ENCODE measurements at regions not wholly inside any gene's neighbourhood (a gene's known extent, or its start where the extent isn't known, plus 50 kb on each side); places are given as distances from the start of the nearest gene placed in this dataset.

DNA sequence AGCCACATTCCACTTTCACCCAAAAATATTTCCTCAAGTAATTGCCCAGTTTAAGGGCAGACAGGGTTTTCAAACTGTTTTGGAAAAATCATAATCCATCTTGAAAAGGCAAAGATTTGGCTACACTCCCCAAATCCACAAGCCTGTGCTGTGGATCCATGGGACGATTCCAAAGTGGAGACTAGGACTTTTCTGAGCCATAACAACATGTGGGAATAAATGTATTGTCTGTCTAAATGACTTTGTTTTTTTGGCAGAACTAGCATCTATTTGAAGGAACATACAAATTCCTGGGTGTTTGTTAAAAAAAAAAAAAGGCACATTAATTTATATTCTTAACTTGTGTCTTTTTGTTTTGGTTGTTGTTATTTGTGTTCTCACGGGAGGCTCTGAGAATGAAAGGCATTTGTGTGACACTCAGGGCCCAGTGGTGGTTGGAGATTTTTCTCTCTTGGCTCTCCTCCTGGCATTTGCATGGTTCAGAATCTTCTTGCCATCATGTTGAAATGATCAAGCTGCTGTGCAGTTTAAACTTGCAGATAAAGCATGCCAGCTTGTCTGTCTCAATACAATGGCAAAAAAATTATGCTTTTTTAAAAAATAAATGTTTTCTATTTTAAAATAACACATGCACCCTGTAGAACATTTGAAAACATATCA lies 277.4 kb downstream of the EN1 start:
- Mint-ChIP-seq H3K36me3 (ENCODE audit: low read depth) (no peaks in the 10 kb centered on the region), H3K27ac (no peak overlapping the region), H3K9me3 (ENCODE audit: low read depth) (no peaks in the 10 kb centered on the region), H3K27me3 (peaks cover 8% of the 10 kb centered on the region), H3K4me3 (no peak overlapping the region), H3K4me1 (no peaks in the 10 kb centered on the region)
- ChIA-PET POLR2A (no interaction called here), CTCF (no interaction called here)
- DNase-seq (no peak), ATAC-seq (no peak)
- intact Hi-C loops (cut with DNase I, micrococcal nuclease), result no loop called here

DNA sequence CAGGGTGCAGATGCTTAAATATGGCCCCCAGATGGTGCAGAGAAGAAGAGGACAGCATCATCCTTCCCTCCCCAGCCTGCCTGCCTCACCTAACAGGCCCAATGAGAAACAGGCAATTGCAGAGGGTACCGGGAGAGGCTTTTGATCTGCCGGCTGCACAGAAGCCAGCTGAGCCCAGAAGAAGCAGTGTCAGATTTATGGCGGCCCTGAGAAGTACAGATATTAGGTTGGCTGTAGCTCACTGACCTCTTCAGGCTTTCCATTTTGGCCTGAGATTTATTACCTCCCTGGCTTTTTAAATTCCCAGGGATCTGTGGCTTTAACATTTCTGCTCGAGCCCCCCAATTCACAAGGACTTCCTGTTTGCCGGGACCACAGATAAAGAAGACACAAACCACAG lies 278.7 kb downstream of the EN1 start:
- H3K27ac Mint-ChIP-seq, result no peak overlapping the region
- ChIA-PET CTCF (interaction anchor here (0.6 kb wide), 1 partner anchor 437 kb away, joined by 3 read pairs; no protein-coding TSS in a partner anchor), POLR2A (no interaction called here)
- no peaks in the 10 kb centered on the region for H3K4me1 Mint-ChIP-seq
- peaks cover 9% of the 10 kb centered on the region for H3K27me3 Mint-ChIP-seq
- no peak for ATAC-seq
- H3K36me3 Mint-ChIP-seq (ENCODE audit: low read depth), result no peaks in the 10 kb centered on the region
- no peaks in the 10 kb centered on the region for H3K9me3 Mint-ChIP-seq (ENCODE audit: low read depth)
- H3K4me3 Mint-ChIP-seq, result no peak overlapping the region
- no peak for DNase-seq
- intact Hi-C loops (cut with DNase I, micrococcal nuclease), result no loop called here

DNA sequence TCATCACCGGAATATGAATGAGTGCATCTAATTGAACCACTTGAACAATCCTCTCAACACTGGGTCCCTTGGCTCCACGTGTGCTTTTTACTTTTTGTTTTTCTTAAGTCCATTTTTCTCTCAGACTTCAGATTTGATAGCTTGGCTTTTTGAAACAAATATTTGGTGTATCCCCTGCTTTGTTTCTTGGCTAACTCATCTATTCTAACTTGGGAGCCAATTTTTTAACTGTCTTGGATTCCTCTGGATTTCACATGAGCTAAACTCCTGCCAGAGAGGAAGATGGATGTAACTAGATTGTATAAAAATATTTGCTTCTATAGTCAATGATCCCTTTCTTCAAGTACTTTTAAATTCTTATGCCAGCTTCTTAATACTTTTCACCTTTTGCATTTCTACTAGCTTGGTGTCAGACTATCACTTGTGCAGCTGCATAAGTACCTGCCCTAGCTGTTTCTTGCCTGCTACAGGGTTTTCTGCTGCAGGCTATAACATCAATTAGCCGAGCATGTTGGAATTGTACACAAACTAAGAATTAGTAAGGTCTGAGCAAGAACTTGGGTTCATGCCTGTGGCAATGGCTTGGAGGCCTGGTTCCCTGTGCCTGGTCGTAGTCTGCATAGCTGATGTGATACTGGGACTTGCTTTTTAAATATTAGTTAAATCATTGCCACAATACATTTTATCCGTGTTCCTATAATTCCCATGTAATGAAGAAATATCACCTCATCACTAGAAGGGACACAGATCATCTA lies 281.5 kb downstream of the EN1 start:
- Mint-ChIP-seq H3K9me3 (ENCODE audit: low read depth) (no peaks in the 10 kb centered on the region), H3K27ac (no peak overlapping the region), H3K4me1 (no peaks in the 10 kb centered on the region), H3K36me3 (ENCODE audit: low read depth) (no peaks in the 10 kb centered on the region), H3K27me3 (peaks cover 5% of the 10 kb centered on the region), H3K4me3 (no peak overlapping the region)
- ATAC-seq (no peak), DNase-seq (no peak)
- intact Hi-C loops (cut with DNase I, micrococcal nuclease), result no loop called here
- POLR2A ChIA-PET, result no interaction called here
- CTCF ChIA-PET, result interaction anchor here (1.2 kb wide), 1 partner anchor 9 kb away, joined by 3 read pairs; no protein-coding TSS in a partner anchor

DNA sequence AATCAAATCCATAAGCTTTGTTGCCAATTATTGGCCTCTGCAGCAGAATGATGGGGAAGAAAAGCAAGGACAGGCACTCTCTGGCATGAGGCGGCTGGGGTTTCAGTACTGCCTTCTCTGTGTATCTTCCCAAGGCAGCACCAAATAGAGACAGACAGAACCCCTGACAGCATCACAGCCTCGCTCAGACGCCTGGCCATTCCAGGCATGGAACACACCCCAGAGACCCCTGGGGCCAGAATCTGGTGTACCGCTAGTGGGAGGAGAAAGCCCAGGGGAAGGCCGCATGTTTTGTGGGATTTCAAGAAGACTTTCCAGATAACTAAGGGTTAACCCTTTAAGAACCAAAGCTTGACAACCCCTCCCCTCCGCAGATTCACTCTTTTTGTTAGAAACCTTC lies 282.1 kb downstream of the EN1 start:
- CTCF ChIA-PET, result interaction anchor here (1.2 kb wide), 1 partner anchor 8 kb away, joined by 3 read pairs; no protein-coding TSS in a partner anchor
- no peak overlapping the region for H3K27ac Mint-ChIP-seq
- no peak for DNase-seq
- H3K27me3 Mint-ChIP-seq, result peaks cover 5% of the 10 kb centered on the region
- no peaks in the 10 kb centered on the region for H3K4me1 Mint-ChIP-seq
- ATAC-seq, result no peak
- H3K4me3 Mint-ChIP-seq, result no peak overlapping the region
- POLR2A ChIA-PET, result no interaction called here
- intact Hi-C loops (cut with DNase I, micrococcal nuclease), result no loop called here
- no peaks in the 10 kb centered on the region for H3K36me3 Mint-ChIP-seq (ENCODE audit: low read depth)
- H3K9me3 Mint-ChIP-seq (ENCODE audit: low read depth), result no peaks in the 10 kb centered on the region

DNA sequence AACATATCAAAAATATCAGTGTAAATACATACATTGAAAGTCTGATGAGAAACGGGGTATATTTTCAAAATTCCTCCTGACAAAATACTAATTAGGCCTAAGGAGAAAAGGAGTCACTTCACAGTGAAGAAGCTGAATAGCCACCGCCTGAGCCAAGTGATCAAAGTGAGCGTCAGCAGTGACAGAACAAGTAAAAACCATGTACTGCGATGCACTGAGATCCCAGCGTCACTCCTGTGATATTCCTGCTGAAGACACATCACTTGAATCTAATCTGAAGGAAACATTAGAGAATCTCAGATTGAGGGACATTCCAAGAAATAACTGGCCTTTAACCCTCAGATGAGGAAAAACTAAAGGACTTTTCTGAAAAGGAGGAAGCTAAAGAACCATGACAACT lies 285.3 kb downstream of the EN1 start:
- H3K36me3 Mint-ChIP-seq (ENCODE audit: low read depth), result no peaks in the 10 kb centered on the region
- ATAC-seq, result no peak
- H3K4me1 Mint-ChIP-seq, result no peaks in the 10 kb centered on the region
- H3K27ac Mint-ChIP-seq, result no peak overlapping the region
- DNase-seq, result no peak
- H3K9me3 Mint-ChIP-seq (ENCODE audit: low read depth), result no peaks in the 10 kb centered on the region
- ChIA-PET CTCF (no interaction called here), POLR2A (no interaction called here)
- intact Hi-C loops (cut with DNase I, micrococcal nuclease), result no loop called here
- no peak overlapping the region for H3K4me3 Mint-ChIP-seq
- peaks cover 8% of the 10 kb centered on the region for H3K27me3 Mint-ChIP-seq

DNA sequence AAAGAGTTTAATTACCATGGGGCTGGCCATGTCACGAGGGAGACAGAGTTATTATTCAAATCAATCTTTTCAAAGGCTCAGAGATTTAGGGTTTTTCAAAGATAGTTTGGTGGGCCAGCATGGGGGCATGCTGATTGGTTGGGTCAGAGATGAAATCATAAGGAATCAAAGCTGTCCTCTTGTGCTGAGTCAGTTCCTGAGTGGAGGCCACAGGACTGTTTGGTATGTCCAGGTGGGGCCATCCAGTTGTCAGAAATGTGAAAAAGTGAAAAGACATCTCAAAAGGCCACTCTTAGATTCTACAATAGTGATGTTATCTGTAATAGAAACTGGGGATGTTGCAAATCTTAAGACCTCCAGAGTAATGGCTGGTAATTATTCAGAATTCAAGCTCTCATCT lies 288.6 kb downstream of the EN1 start:
- Mint-ChIP-seq H3K27me3 (peaks cover 7% of the 10 kb centered on the region), H3K4me3 (no peak overlapping the region), H3K36me3 (ENCODE audit: low read depth) (no peaks in the 10 kb centered on the region), H3K27ac (no peak overlapping the region), H3K4me1 (no peaks in the 10 kb centered on the region), H3K9me3 (ENCODE audit: low read depth) (no peaks in the 10 kb centered on the region)
- intact Hi-C loops (cut with DNase I, micrococcal nuclease), result no loop called here
- DNase-seq, result no peak
- ATAC-seq, result no peak
- CTCF ChIA-PET, result interaction anchor here (1.3 kb wide), 1 partner anchor 336 kb away, joined by 4 read pairs; no protein-coding TSS in a partner anchor
- POLR2A ChIA-PET, result no interaction called here

DNA sequence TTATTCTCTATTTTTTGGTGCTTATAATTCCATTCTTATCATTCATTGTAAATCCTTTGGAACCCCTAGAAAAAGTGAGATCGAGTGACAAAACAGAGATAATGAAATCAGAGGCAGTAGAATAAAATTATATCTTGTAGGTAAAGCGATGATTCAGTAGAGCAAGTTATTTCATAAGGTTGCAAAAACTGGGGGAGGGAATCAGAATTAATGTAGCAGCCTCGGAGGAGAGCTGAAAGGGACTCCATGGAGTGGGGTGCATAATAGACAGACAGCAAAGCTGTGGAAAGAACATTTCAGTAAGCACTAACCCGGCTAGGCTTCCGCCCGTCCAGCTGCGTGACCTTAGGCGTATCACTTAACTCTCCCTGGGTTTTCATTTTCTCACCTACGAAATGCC lies 289.7 kb downstream of the EN1 start:
- no peak overlapping the region for H3K27ac Mint-ChIP-seq
- H3K4me3 Mint-ChIP-seq, result no peak overlapping the region

DNA sequence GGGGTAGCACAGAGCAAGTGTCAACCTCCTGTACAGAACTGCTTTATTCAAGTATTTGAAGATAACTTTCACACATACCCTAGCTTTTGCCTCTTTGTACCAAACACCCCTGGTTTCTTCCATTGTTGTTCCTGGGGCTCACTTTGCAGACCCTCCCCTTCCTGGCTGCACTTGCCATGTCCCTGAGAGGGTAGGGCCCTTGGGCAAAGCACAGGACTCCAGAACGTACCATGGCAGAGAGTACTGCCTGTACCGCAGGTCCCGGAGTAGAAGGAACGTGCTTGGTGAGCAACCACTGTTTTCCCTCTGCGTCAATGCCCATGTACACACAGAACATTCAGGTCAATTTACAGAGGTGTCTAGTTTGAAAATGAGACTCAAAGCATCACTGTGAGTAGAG lies 290.4 kb downstream of the EN1 start:
- intact Hi-C loops (cut with DNase I, micrococcal nuclease), result no loop called here
- H3K4me3 Mint-ChIP-seq, result no peak overlapping the region
- ChIA-PET POLR2A (no interaction called here), CTCF (interaction anchor here (1.3 kb wide), 1 partner anchor 8 kb away, joined by 3 read pairs; no protein-coding TSS in a partner anchor)
- no peaks in the 10 kb centered on the region for H3K36me3 Mint-ChIP-seq (ENCODE audit: low read depth)
- ATAC-seq (no peak), DNase-seq (no peak)
- no peak overlapping the region for H3K27ac Mint-ChIP-seq
- H3K27me3 Mint-ChIP-seq, result peaks cover 7% of the 10 kb centered on the region
- no peaks in the 10 kb centered on the region for H3K9me3 Mint-ChIP-seq (ENCODE audit: low read depth)
- H3K4me1 Mint-ChIP-seq, result no peaks in the 10 kb centered on the region

More for the DNA sequence above, 289.7 kb downstream of the EN1 start:
- Mint-ChIP-seq H3K27me3 (peaks cover 7% of the 10 kb centered on the region), H3K36me3 (ENCODE audit: low read depth) (no peaks in the 10 kb centered on the region), H3K9me3 (ENCODE audit: low read depth) (no peaks in the 10 kb centered on the region), H3K4me1 (no peaks in the 10 kb centered on the region)
- ChIA-PET CTCF (no interaction called here), POLR2A (no interaction called here)
- intact Hi-C loops (cut with DNase I, micrococcal nuclease), result no loop called here
- no peak for DNase-seq
- ATAC-seq, result no peak

DNA sequence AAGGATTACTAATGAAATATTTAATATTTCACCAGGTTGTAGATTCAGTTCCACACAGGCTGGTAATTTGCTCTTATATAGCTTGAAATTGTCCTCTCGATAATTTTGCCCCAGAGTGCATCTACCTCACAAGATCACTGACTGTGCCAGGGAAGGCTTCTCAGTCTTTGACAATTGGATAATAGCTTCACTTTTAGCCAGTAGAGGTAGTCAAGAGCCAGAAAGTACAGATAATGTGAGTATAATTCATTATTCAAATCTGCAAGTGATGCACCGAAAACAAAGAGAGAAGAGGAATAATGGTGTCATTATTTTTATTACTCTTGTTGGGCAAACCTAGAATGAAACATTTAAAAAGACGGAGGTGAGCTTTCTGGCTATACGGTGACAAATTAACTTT lies 292.8 kb downstream of the EN1 start:
- ChIA-PET POLR2A (no interaction called here), CTCF (no interaction called here)
- Mint-ChIP-seq H3K27me3 (peaks cover 6% of the 10 kb centered on the region), H3K9me3 (ENCODE audit: low read depth) (no peaks in the 10 kb centered on the region), H3K4me3 (no peak overlapping the region), H3K36me3 (ENCODE audit: low read depth) (no peaks in the 10 kb centered on the region), H3K27ac (no peak overlapping the region), H3K4me1 (no peaks in the 10 kb centered on the region)
- intact Hi-C loops (cut with DNase I, micrococcal nuclease), result no loop called here
- DNase-seq (no peak), ATAC-seq (no peak)

DNA sequence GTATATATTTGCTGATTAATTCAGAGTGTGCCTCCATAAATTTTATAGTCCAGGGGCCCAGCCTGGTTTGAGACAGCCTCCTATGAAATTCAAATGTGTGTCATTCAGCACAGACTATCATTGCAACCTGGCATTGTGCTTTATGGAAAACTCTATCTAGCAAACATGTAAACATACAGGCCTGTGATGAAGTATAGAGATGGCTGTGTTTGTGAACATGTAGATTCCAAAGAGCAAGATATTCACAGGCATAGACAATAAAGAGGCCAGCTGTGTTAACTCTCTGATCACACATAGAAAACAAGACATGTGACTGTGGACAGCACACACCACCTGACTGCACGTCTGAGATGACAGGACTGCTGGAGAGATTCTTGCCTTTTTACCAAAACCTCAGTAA lies 297.9 kb downstream of the EN1 start:
- H3K4me1 Mint-ChIP-seq, result no peaks in the 10 kb centered on the region
- CTCF ChIA-PET, result no interaction called here

DNA sequence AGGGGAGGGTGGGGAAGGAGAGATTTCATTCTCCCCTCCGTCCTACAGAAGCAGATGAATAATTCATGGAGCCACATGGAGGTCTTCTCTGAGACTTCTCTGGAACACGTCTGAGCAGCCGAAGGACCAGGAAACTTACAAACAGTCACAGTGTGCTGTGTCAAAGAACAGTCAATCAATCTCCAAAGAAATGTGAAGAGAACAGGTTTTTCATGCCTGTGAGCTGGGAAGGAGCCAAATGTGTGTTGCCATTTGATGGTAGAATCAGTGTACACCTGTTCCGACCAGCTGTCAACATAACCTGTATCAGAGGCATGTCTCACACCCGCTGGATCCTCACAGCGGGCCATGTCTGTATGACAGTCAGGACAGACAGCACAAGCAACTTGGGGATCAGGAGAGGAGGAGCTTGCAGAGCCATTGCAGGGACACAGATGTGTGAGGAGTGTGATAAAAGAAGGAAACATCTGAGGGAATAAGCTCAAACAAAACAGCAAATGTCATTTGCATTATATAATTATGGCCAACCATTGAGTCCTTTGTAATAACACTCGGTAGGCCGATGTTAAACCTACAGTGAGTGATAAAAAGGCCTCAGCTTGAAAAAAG lies 298.5 kb downstream of the EN1 start:
- no peaks in the 10 kb centered on the region for H3K36me3 Mint-ChIP-seq (ENCODE audit: low read depth)
- H3K9me3 Mint-ChIP-seq (ENCODE audit: low read depth), result no peaks in the 10 kb centered on the region
- ChIA-PET CTCF (no interaction called here), POLR2A (no interaction called here)
- no peak overlapping the region for H3K27ac Mint-ChIP-seq
- peaks cover 2% of the 10 kb centered on the region for H3K27me3 Mint-ChIP-seq
- H3K4me1 Mint-ChIP-seq, result no peaks in the 10 kb centered on the region
- intact Hi-C loops (cut with DNase I, micrococcal nuclease), result no loop called here
- DNase-seq (no peak), ATAC-seq (no peak)
- no peak overlapping the region for H3K4me3 Mint-ChIP-seq

More for the DNA sequence above, 297.9 kb downstream of the EN1 start:
- Mint-ChIP-seq H3K27ac (no peak overlapping the region), H3K4me3 (no peak overlapping the region), H3K9me3 (ENCODE audit: low read depth) (no peaks in the 10 kb centered on the region), H3K27me3 (peaks cover 2% of the 10 kb centered on the region), H3K36me3 (ENCODE audit: low read depth) (no peaks in the 10 kb centered on the region)
- intact Hi-C loops (cut with DNase I, micrococcal nuclease), result no loop called here
- ATAC-seq, result no peak
- POLR2A ChIA-PET, result no interaction called here
- DNase-seq, result no peak

DNA sequence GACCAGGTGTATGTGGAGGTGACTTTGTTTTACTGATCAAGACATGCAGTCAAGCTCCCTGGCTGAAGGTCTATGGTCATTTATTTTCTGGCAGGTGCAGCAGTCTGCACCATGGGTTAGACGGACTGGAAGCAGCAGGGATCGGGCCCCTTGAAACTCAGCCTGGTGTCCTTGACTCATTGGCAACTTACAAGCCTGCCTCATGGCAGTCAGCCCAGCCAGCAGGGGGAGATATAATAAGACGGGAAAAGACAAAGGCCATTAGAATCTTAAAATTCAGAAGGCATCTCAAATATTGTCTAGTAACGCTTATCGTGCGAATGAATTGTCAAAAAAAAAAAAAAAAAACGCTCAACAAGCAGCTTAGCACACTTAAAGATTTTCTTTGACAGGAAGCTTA lies 308.2 kb downstream of the EN1 start:
- H3K36me3 Mint-ChIP-seq (ENCODE audit: low read depth), result no peaks in the 10 kb centered on the region
- H3K4me1 Mint-ChIP-seq, result no peaks in the 10 kb centered on the region
- intact Hi-C loops (cut with DNase I, micrococcal nuclease), result loop anchor here in 1 of 2 experiments (1.0 kb wide), 1 partner anchor 316 kb away; no protein-coding TSS in a partner anchor
- DNase-seq (peak; percentile 37), ATAC-seq (no peak)
- H3K27me3 Mint-ChIP-seq, result no peaks in the 10 kb centered on the region
- no peak overlapping the region for H3K27ac Mint-ChIP-seq
- ChIA-PET CTCF (interaction anchor here (0.8 to 1.6 kb wide), 4 partner anchors 8 to 473 kb away, joined by 3 to 9 read pairs (median 4); no protein-coding TSS in a partner anchor), POLR2A (no interaction called here)
- H3K9me3 Mint-ChIP-seq (ENCODE audit: low read depth), result no peaks in the 10 kb centered on the region
- H3K4me3 Mint-ChIP-seq, result no peak overlapping the region

Data from activated CD4-positive, alpha-beta T cell treated with anti-CD3 and anti-CD28 coated beads for 36 hours (primary cell).